ENCODE measurements at regions not wholly inside any gene's neighbourhood (a gene's known extent, or its start where the extent isn't known, plus 50 kb on each side); places are given as distances from the start of the nearest gene placed in this dataset.
"Not testable (repeated sequence)": the region's sequence is repeated elsewhere in the genome, so short reads cannot be mapped to it uniquely, and the experiment has no call there.

DNA sequence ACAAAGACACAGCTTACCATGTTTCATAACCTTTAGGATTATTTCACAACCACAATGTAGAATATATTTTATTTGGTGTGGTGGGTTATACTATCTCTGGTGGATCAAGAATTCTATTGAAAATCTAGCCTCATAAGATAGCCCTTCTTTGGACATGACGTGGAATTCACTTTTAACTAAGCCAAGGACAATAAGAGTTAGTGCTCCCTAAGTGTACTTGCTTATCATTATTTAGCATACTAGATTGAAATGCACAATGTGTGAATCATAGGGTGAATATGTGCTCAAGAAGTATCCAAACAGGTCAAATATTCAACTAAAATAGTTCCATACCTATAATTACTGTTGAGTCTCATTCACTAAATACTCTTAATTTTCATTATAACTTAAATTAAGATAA is 1179.5 kb upstream of the GOT2 start:
- no peak for DNase-seq
- intact Hi-C loops (cut with DNase I) = no loop called here

DNA sequence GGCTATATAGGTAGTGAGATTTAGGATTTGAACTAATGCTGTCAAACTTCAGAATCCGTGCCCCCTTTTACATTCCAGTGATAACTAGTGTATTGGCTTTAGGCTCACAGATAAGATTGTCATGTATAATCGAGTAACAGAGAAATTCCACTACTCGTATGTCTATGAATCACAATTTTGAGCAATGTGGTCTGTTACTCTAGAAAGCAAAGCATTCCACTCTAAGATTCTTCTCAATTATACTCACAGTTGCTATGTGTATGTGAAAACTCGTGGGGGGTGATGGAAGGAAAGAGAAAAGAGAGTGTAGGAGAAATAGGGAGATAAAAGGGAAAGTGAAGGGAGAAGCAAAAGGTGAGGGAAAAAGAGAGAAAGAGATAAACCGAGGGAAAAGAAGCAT is 1175.1 kb upstream of the GOT2 start:
- DNase-seq = no peak
- intact Hi-C loops (cut with DNase I) = no loop called here

DNA sequence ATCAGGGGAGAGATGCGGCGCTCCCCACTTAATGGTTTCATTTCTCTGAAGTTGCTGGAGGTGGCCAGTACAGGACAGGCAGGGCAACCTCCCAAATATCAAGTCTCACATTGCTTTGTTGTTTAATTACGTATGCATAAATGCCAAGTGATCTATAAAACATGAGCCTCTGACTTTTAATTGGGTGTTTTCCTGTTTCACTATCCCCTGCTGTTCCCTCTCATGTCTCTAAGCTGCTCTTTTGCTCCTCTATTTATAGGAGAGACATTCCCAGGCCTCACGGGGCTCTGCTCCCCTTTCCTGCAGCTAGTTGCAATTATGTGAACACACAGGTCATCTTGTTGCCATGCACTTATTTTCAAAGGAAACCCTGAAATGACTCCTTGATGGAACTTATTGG is 1173.5 kb upstream of the GOT2 start:
- DNase-seq = no peak
- intact Hi-C loops (cut with DNase I) = no loop called here

- intact Hi-C loops (cut with DNase I) = no loop called here
- no peak for DNase-seq
These were observed 1171.5 kb upstream of the GOT2 start for GRCh38 chr16:59905606-59906005.

DNA sequence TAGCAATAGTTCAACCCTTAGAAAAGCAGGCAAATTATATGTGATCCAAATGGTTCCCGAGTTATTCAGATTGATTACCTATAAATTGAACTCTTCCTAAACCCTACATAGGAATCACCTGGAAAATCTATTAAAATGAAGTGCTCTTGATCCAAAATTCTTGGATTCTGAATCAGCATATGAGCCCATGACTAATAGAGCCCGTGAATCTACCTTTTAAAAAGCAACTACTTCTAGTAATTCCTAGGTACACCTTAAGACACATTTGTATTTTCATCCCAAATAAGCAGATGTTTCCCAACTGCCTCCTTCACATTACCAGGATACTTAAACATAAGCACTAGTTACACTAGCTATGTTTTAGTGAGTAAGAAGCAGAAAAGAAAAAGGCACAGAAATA is 1171.0 kb upstream of the GOT2 start:
- no peak for DNase-seq
- intact Hi-C loops (cut with DNase I) = no loop called here

DNA sequence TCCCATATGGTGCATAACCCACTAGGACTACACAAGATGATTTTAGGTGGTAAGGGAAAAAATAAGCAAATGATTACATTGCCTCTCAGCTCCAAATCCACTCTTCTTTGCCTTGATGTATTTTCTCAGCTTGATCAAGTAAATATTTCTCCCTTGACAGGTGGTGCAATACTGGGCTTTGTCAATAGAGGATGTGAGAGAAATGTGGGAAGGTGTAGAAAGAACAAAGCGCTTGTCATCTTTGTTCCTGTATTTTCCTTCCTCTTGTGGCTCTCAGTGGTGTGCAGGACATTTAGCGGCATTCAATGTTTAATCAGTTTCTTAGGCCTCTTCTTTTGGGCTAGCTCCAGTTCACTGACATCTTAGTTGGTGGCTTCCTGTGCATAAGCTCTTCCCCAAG is 1165.8 kb upstream of the GOT2 start:
- intact Hi-C loops (cut with DNase I) = no loop called here
- DNase-seq = no peak

- intact Hi-C loops (cut with DNase I) = no loop called here
- no peak for DNase-seq
These were observed 1158.3 kb upstream of the GOT2 start for GRCh38 chr16:59892376-59892775.

DNA sequence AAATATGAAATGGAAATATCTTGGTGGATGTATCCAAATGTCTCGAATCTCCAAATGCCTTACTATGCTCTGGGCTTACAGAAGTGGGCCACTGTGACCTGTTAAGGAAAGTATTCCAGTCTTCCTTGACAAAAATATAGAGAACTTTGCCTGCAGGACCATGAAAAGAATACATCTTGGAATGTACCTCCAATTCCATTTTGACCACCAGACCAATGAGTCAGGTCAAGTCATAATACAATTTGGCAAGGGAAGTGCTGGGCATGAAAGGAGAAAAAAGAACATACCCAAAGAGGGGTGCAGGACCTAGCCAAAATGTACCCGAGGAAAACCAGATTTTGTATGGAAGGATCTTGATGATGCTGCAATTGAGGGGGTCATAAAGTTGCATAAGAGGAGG is 1153.7 kb upstream of the GOT2 start:
- no peak for DNase-seq
- intact Hi-C loops (cut with DNase I) = no loop called here

DNA sequence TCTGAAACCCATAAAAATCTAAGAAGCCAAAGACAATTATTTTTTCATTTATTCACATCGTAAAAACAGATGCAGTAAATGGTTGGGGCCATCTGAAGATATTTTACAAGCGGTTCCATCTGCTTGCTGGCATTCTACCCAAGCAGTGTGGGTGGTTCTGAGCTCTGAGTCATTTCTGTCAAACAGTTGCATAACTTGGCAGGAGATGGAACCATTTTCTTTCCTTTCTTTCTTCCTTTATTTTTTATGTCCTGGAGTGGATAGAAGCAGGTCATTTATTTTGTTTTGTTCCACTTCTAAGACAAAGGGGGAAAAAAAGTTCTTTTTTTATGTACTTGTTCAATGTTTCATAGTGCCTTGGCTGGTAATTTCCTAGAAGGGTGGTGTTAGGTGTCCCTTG is 1151.9 kb upstream of the GOT2 start:
- peak in 27 of 42 donors; percentile 4 to 79 (median 37) for DNase-seq
- intact Hi-C loops (cut with DNase I) = no loop called here

DNA sequence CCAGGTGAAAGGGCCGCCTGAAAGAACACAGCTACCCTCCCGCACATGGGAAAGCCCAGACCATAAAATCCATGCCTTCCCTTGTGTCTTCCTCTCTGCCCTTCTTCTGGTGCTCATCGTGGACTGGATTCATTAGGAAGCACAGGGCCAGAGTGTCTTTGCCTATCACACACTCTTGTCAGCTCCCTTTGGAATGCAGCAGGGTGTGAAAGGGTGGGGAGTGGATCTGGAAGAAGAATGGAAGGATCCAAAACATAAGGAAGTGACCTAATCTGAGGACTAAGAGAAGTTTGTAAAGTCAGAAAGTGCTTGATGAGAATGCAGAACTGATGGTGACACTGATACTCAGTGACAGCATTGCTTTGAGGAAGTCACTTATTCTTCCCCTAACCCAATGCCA is 1147.3 kb upstream of the GOT2 start:
- no peak for DNase-seq
- intact Hi-C loops (cut with DNase I) = no loop called here

GRCh38 chr16:59880611-59881010 is 1146.5 kb upstream of the GOT2 start:
- intact Hi-C loops (cut with DNase I) = no loop called here
- DNase-seq = no peak

DNA sequence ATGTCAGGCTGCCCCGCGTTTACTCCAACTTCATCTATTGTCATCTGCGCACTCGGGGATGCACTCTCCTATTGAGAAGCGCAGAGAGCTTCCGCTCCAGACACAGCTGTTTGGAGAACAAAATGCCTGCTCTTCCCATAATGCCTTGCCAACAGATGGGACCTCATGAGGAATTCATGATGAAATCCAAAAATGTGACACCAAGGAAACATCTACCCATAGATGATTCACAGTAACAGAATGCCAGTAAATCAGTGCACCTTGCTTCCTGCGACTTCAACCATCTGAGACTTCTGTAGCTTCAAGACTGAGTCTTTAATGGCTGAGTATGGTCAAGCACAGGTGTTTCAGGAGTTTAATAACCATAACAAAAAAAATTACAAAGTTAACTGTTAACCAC is 1144.9 kb upstream of the GOT2 start:
- intact Hi-C loops (cut with DNase I) = no loop called here
- DNase-seq = no peak

DNA sequence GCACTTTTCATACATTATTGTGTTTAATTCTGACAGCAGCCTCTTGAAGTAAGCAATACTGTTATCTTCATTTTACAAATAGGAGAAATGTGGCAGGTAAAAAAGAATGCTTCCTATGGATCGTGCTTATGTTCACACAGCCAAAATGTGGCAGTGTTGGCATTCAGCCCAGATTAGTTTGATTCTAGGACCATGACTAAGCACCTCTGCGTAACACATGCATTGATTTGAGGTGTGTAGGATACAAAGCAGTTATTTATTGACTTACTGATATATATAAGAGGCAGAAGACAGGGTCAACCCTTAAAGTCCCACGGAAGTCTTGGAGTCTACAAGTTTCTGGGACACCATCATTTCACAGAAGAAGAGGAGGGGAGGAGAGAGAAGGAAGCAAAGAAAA is 1144.4 kb upstream of the GOT2 start:
- intact Hi-C loops (cut with DNase I) = no loop called here
- no peak for DNase-seq

- intact Hi-C loops (cut with DNase I) = no loop called here
- DNase-seq = no peak
These were observed 1131.0 kb upstream of the GOT2 start for GRCh38 chr16:59864981-59865666.

DNA sequence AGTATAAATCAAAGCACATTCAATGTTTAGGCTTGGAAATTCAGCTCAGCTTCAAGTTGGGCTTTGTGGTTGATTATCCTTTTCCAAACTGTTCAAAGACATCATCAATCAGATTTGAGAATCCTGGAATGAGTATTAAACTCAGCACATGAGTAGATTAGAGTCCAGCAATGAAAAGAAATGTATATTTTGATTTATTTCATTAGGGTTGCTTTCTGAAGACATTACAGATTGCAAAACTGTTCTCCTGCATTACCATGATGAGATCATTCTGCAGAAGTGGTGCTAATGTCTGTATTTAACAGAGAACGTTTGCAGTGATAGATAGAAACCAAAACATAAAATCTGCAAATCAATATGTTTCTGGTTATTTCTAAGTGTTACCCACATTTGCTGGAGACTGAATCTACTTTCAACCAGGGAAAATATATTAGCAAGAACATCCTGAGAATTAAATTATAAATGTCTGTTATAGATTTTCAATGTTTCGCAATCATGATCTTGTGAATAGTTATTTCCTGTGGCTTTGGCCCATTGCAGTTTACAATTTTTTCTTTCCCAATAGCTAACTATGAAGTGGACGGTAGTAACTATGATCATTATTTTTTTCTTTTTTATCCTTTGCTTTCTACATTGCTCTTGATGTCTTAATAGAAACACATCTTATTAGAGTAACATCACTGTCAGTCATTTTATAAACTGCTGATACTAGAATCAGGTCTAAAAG is 1125.7 kb upstream of the GOT2 start:
- intact Hi-C loops (cut with DNase I) = no loop called here
- DNase-seq = no peak

DNA sequence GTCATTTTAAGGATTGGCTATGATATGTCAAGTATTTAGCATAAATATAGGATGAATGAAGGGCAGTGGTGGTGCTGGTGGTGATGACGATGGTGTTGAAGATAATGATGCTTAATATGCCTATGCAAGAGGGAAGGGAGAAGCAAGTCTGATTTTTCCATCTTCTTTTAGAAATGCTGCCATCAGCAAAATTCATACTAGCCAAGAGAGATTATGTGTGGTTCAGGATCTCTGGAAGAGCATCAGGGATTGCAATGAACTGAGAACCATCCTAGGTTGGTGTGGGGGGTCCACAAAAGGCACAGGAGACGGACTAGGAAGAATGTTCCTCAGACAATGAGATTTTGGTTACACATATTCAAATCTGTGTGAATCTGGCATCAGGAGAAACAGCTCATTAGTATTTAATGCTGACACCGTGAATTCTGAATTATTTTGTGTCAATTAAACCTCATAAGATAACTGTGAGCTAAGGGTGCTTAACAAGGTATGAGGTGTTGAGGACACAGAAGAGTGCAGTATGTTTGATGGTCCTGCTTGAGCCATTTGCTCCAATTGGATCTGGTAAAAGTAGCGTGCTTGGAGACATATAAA is 1120.8 kb upstream of the GOT2 start:
- intact Hi-C loops (cut with DNase I) = no loop called here

DNA sequence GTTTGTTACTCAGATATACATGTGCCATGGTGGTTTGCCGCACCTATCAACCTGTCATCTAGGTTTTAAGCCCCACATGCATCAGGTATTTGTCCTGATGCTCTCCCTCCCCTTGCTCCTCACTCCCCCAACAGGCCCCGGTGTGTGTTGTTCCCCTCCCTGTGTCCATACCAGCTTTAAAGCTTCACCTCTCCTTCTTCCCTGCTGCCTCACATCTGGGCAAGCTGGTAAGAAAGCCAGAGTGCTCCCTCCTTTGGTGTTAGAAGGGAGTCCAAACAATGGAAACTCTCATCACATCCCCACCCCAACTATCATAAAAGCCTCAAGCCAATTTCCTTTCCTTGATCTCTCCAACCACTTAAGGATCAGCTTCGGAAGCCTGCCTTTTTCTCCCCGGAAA is 1115.6 kb upstream of the GOT2 start:
- no peak for DNase-seq
- intact Hi-C loops (cut with DNase I) = no loop called here

More for the DNA sequence above, 1120.8 kb upstream of the GOT2 start:
- DNase-seq = no peak

DNA sequence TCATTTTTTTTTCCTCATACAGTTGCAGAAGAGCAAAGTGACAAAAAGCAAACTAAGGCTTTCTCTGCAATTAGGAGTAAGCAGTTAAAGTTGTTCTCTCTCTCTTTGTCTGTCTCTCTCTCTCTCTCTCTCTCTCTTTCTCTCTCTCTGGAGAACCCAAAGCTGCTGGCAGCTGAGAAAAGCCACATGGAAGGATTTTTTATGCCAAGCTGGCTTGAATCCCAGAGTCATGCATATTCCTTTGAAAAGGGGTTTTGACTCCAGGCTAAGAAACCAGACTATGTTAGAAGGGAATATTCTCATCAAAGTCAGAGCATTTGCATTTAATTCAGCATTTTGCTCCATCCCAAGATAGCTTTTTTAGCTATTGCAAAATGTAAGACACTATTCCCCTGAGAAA is 1114.2 kb upstream of the GOT2 start:
- peak in 26 of 42 donors; percentile 8 to 76 (median 40) for DNase-seq
- intact Hi-C loops (cut with DNase I) = no loop called here

DNA sequence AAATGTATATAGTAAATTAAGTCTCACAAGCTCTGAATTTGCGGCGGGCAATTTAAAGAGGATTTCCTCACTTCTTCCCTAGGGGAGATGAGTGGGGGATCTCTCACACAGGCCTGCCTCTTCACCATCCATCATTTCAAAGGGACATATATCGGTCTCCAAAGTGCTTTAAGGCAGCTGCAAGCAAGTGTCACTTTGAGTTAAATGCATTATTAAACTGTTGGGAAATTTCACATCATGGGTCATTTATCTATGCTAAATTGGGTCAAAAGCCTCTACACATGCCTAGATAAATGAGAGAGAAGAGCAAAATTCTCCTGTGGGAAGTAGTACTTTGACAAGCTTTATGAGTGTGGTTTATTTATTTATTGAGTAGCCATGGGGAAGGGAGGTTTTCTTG is 1106.1 kb upstream of the GOT2 start:
- intact Hi-C loops (cut with DNase I) = no loop called here
- DNase-seq = no peak

DNA sequence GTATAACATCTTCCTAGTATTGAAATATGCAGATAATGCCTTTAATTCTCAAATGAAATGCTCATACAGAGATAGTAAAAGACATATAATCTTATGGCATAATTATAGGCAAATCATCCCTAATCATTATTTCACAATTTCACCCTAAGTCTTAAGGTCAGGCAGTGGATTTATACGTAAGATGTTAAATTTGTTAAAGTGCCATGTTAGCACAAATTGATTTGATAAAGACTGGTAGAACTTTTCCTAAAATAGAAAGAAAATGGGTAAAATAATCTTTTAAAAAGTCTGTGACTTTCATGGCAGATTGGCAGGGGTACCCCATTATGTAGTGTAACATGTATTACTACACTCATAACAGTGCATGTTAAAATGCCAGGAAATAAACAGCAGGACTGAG is 1092.7 kb upstream of the GOT2 start:
- intact Hi-C loops (cut with DNase I) = no loop called here
- no peak for DNase-seq

DNA sequence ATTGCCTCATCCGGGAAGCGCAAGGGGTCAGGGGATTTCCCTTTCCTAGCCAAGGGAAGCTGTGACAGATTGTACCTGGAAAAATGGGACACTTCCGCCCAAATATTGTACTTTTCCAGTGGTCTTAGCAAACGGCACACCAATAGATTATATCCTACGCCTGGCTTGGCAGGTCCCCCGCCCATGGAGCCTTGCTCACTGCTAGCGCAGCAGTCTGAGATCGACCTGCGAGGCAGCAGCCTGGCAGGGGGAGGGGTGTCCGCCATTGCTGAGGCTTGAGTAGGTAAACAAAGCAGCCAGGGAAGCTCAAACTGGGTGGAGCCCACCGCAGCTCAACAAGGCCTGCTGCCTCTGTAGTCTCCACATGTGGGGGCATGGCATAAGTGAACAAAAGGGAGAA is 1075.4 kb upstream of the GOT2 start:
- intact Hi-C loops (cut with DNase I); DNase-seq: not testable (repeated sequence)

All from head of caudate nucleus (tissue), 42 donors.